ENCODE measurements at regions not wholly inside any gene's neighbourhood (a gene's known extent, or its start where the extent isn't known, plus 50 kb on each side); places are given as distances from the start of the nearest gene placed in this dataset.
A peak's percentile ranks its signal among the peaks of the same experiment; 100 is the strongest.

DNA sequence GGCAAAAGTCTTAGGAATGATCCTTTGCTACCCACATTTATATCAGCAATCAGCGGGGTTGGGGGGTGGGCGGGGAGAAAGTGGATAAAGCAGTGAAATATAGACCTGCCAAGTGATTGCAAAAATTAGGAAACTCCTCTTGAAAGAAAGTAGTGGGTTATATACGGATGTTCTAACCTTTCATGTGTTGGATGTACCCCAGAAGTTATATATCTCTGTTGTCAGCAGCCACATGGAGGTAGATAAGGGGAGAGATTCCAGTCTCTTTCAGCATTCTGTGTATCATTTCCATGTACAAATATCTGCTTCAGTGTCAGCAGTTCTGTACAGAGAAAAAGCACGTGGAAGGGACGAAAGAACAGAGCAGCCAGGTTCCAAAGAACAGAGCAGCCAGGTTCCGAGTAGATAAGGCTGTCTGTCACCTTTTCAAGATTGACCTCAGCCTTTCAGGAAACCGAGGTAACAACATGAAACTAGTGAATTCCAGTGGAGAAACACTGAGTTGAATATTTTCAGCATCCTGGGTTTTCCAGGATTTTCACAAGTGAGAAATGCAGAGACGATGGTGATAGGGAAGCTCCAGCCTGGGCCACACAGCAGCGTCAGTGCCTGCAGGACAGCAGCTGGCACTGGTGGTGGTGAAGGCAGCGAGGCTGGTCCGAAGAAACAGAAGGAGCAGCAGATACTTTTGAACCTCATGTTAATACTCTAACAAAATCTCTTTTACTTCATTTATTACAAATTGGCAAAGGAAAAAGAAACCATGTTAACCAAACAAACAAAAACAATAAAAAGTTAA, 212.3 kb downstream of the C7orf25 start:
- no peak overlapping the region for H3K4me3 ChIP-seq (ENCODE audit: low read depth, low read length)
- no peak for DNase-seq (ENCODE audit: low read depth)
- TF ChIP-seq, protein P1, sequence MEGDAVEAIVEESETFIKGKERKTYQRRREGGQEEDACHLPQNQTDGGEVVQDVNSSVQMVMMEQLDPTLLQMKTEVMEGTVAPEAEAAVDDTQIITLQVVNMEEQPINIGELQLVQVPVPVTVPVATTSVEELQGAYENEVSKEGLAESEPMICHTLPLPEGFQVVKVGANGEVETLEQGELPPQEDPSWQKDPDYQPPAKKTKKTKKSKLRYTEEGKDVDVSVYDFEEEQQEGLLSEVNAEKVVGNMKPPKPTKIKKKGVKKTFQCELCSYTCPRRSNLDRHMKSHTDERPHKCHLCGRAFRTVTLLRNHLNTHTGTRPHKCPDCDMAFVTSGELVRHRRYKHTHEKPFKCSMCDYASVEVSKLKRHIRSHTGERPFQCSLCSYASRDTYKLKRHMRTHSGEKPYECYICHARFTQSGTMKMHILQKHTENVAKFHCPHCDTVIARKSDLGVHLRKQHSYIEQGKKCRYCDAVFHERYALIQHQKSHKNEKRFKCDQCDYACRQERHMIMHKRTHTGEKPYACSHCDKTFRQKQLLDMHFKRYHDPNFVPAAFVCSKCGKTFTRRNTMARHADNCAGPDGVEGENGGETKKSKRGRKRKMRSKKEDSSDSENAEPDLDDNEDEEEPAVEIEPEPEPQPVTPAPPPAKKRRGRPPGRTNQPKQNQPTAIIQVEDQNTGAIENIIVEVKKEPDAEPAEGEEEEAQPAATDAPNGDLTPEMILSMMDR (conservative IDR thresholded peaks at IDR 0.05; ENCODE audit: low read depth, low read length): no peak

DNA sequence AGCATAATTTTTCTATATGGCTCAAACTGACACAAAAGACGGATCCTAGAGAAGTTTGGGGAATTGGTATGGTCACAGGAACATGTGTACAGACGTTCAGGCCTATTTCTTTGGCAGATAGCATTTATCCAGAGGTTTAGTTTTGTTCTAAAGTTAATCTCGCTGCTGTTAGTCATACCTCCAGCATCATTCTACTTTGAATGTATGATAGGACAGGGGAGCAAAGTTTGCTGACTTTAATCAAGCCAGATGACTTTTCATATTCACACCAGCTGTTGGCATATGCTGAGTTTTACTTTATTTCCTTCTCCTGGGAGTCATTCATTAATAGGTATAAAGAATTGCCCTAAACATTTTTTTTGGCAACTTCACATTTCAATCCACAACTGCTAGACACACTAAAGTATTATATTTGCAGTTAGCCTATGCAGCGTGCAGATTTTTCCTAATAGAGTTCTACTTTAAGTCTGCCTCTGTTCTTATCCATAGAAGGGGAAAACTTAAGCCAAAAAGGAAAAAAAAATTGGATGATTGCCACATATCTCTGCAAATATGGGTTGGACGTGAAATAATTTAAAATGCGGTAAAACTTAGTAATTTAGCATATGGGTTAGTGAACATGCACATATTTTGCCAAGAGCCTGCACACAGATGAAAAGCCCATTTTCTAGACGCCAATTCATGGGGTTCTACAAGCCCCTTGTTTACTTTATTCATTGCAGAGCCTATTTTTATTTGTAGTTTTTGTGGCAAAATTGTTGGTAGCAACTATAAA, 213.1 kb downstream of the C7orf25 start:
- no peak for DNase-seq (ENCODE audit: low read depth)
- TF ChIP-seq, protein P1 (conservative IDR thresholded peaks at IDR 0.05; ENCODE audit: low read depth, low read length): no peak
- H3K4me3 ChIP-seq (ENCODE audit: low read depth, low read length): no peak overlapping the region

DNA sequence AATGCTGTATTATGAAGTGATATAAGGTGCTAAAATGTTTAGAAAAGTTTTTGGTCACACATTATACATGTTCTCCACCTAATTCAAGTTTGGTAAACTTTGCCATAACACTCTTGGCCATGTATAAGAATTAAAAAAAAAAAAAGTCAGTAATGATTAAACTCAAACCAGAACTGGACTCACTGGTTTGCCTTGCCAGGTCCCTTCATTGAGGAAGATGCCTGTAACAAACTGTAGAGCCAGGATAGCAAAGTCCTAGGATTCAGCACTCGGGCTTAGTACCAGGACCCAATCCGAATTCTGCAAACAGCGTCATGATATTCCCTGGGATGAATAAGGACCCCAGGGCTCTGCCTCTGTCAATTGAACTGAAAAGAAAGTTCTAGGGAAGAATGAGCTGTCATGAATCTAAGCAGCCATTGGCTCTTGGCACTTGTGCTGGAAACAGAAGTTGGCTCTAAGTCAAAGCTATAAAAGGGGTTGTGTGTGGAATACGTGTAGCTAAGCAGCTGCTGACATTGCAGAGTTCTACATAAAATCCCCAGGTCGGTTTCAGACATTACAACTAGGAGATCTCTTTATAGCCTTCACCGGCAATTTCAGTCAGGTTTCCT, 216.9 kb downstream of the C7orf25 start:
- H3K4me3 ChIP-seq (ENCODE audit: low read depth, low read length): no peak overlapping the region
- TF ChIP-seq, protein P1 (conservative IDR thresholded peaks at IDR 0.05; ENCODE audit: low read depth, low read length): no peak
- DNase-seq (ENCODE audit: low read depth): no peak

DNA sequence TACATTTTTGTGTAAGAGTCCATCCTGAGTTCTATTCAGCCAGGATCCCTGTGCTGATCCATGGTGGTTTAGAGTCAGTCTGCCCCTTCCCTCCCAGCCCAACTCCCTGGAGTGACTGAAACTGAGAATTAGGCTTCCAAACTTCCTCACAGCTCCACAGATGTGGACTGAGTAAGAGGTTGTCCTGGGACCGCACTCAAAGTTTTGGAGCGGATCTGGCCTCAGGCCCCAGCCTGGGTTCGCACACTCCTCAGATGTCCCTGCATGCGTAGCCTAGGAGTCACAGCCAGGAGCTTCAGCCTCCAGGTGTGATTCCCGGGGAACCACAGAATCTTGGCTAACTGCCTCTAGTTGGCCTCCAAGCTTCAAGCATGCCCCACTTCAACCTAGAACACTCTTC, 218.1 kb downstream of the C7orf25 start:
- no peak overlapping the region for H3K4me3 ChIP-seq (ENCODE audit: low read depth, low read length)
- TF ChIP-seq, protein P1 (conservative IDR thresholded peaks at IDR 0.05; ENCODE audit: low read depth, low read length): no peak
- DNase-seq (ENCODE audit: low read depth): no peak

DNA sequence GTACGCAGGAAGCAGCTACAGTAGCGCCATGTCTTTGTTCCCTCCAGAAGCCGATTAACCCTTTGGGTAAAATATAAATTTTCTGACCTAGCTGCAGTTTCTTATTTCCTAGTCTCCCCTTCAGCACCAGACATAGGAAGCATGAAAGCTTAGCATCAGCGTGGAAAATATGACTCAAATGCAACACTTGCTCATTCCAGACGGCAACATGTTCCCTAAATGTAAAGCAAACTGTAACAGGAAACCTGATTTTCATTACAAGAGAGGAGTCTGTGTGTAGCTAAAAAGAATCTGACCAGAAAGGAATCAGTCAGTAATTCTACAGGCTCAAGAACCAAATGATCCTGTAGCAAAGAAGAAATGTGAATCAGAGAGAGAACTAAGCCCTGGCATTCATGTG, 219.2 kb downstream of the C7orf25 start:
- TF ChIP-seq, protein P1 (conservative IDR thresholded peaks at IDR 0.05; ENCODE audit: low read depth, low read length): no peak
- no peak for DNase-seq (ENCODE audit: low read depth)
- H3K4me3 ChIP-seq (ENCODE audit: low read depth, low read length): no peak overlapping the region

DNA sequence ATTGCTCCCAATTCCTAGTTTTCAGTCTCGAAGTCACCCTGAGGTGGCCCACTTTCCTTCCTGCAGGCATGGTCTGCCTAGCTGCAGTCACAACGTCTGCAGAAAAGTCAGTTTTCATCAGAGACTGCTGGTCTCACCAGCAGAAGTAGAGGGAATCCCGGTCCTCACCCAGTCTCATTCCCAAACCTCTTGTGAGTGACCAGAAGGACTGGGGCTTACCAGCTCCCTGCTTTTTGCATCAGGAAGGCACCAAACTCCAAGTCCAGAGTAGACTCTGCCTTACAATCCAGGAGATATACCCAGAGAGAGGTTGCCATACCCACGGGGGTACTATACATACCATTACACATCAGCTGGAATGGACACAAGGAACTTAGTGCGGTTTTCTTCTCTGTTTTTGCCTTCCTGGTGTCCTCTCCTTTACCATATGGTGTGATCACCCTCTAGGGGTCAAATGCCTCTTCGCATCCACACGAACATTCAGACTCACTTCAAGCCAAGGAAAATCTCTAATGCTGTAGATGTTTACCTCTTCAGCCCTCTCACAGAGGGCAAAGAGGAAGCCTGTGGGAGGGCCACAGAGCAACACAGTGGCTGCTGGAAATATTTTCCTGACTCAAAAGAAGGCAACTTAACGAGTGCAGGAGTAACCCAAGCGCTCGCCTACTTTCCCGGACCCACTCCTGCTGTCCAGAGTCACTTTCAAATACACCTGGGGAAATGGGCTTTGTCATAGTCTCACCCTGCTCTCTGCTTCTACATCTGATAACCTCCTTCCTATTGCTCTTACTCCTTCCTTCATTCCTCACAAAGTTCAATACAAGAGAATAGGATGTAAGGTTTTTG, 220.9 kb downstream of the C7orf25 start:
- no peak for DNase-seq (ENCODE audit: low read depth)
- no peak overlapping the region for H3K4me3 ChIP-seq (ENCODE audit: low read depth, low read length)
- TF ChIP-seq, protein P1 (conservative IDR thresholded peaks at IDR 0.05; ENCODE audit: low read depth, low read length): peak; percentile 59

All from epithelial cell of proximal tubule (primary cell).